ENCODE measurements at regions not wholly inside any gene's neighbourhood (a gene's known extent, or its start where the extent isn't known, plus 50 kb on each side); places are given as distances from the start of the nearest gene placed in this dataset.

DNA sequence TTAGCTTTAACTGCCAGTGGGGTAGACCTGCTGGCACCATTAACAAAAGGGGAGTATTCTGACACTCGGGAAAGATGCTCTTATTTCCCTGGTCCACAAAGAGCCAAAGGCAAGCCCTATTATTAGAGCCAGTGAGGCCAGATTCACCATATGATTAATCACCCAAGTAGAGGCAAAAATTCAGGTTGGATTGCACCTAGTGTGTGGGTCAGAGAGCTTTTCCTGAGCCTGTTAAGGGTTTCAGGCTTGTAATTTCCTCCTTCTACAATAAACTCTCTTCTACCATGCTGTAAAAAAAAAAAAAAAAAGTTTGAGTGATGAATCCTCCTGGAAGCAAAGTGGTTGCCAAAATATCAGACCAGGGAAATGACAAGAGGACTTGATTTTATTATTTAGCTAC lies 163.5 kb downstream of the MBL2 start:
- DNase-seq (no peak), ATAC-seq (no peak)

DNA sequence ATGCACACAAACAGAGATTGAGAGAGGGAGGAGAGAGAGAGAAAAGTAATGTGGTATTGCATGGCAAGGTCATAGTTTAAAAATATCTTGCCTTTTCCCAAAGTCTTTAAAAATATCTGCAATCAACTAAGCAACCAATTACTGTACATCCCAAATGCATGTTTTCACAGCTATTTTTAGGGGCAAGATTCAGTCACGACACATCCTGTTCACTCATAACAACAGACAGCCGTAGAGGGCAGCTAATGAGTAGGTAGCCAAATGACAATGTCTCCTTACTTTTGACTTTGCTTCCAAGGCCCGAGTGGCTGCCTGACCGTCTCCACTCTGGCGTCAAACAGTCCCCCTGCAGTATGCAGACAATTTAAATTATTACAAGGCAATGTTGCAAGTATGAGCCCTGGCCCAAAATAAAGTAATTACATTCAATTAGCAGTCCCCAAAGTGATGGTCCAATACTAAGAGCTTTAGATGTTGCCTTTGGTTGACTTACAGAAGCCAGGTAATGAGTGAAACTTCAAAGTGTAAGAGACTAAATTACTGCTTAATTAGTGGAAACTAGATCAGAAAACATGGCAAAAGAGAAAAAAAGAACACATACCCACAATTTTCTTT lies 162.9 kb downstream of the MBL2 start:
- DNase-seq (no peak), ATAC-seq (no peak)

- ATAC-seq (no peak), DNase-seq (no peak)
Measured at GRCh38 chr10:52615331-52615730, 157.3 kb downstream of the MBL2 start.

GRCh38 chr10:52615756-52616394 lies 156.7 kb downstream of the MBL2 start:
- ATAC-seq (no peak), DNase-seq (no peak)

DNA sequence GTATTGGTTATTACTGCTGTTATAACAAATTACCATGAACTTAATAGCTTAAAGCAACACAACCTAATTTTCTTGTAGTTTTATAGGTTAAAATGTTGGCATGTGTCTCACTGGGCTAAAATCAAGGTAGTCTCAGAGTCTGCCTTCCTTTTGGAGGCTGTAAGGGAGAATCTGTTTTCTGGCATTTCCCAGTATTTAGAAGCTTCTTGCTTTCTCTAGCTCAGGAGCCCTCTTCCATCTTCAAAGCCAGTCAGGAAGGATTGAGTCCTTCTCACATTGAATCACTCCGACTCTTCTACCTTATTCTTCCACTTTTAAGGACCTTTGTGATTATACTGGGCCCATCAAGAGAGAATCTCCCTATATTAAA lies 156.2 kb downstream of the MBL2 start:
- ATAC-seq (no peak), DNase-seq (no peak)

- no peak for DNase-seq
- no peak for ATAC-seq
Measured at GRCh38 chr10:52617346-52617745, 155.2 kb downstream of the MBL2 start.

DNA sequence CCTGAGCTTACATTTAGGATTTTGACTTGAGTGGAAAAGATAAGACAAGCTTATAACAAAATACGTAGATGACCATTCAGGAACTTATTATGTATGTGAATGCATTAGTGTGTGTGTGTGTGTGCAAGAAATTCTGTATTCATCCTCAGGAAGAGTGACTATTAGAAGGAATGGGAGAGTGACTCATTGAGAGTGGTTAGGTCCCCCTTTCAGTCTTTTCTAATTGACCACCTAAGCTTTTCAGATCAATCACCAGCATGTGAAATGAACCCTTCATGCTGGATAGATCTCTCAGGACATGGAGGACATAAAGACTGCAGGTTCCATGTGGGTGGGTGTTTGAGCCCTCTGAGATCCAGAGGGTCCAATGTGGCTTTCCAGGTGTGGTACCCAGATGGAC lies 153.5 kb downstream of the MBL2 start:
- ATAC-seq (no peak), DNase-seq (no peak)

DNA sequence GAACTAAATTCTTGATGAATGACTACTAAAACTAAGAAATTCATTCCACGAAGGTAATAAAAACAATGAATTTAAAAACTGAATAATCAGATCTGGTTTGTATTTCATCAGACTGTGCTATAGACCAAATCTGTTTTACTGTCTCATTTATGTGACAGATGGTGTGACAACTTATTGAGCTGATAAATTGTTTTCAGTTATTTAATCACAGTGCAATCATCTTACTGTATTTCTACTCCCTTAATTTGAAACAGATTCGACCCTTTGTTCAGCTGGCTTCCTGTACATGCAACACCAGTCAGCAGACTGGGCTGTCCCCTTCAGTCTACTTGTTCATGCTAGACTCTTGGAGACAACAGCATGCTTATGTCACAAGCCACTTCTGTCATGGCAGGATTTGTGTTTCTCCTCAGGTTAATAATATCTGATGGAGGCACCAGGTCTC lies 150.9 kb downstream of the MBL2 start:
- ATAC-seq (no peak), DNase-seq (no peak)

DNA sequence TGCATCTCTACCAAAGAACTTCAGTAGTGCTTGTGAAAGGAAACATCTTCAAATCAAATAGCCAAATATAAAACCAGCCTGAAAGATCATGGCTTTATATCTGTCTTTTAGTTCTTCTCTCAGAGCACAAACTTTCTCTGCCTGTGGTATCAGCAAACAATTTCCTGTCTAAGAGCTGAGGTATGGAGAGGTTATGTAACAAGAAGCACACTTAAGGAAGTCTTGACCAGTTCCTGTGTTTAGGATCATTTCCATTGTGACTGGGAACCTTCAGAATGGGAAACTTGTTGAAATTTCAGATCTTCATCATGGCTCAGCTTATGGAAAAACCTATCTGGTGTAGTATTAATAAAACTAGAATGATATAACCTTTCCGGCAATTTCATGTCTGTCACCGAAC lies 148.8 kb downstream of the MBL2 start:
- ATAC-seq (no peak), DNase-seq (no peak)

GRCh38 chr10:52627279-52627678 lies 145.3 kb downstream of the MBL2 start:
- DNase-seq: no peak

DNA sequence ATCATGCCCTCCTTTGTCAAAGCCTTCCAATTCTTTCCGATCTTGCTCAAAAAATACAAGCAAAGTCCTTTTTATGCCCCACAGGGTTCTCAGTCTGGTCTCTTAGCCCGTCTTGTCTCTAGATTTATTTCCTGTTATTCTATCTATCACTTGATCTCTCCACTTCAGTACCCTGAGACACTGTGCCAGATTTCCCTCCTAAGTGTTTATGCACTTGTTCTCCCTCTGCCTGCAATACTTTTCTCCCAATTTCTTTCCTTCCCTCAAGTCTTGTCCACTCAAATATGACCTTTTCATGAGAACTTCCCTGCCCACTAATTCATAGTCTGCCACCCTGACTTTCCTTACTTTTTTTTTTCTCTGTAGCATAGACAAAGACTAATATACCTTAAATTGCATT lies 141.4 kb downstream of the MBL2 start:
- DNase-seq (no peak), ATAC-seq (no peak)

More at GRCh38 chr10:52627279-52627678, 145.3 kb downstream of the MBL2 start:
- no peak for ATAC-seq

GRCh38 chr10:52631648-52632047 lies 140.9 kb downstream of the MBL2 start:
- DNase-seq (no peak), ATAC-seq (no peak)

GRCh38 chr10:52632591-52632990 lies 140.0 kb downstream of the MBL2 start:
- no peak for ATAC-seq
- DNase-seq: no peak

GRCh38 chr10:52633266-52633665 lies 139.3 kb downstream of the MBL2 start:
- DNase-seq: no peak

DNA sequence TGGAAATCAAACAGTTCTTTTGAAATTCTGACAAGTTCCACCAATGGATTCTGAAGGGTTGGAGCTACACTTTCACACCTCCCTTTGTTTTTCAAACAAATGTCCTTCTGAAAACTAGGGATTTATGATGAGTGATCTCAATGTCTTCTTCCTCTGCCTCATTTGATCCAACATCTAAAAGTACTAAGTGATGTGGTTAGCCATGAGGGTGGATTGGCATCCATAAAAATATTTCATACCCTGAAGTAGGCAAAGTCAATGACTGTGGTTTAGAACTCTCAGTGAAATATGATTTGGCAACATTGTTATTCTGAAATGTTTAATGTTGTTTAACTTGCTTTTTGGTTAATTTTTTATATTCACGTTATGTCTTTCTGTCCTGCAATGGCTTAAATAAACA lies 136.9 kb downstream of the MBL2 start:
- DNase-seq (no peak), ATAC-seq (no peak)

More at GRCh38 chr10:52633266-52633665, 139.3 kb downstream of the MBL2 start:
- ATAC-seq: no peak

DNA sequence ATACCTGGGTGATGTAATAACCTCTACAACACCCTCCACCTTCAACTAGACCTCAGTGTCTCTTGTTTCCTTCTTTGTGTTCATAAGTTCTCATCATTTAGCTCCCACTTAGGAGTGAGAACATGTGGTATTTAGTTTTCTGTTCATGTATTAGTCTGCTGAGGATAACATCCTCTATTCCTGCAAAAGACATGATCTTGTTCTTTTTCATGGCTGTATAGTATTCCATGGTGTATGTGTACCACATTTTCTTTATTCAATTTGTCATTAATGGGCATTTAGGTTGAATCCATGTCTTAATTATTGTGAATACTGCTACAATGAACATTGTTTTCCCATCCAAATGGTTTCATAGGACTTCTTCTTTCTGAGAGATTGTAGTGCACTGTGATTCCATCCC lies 135.7 kb downstream of the MBL2 start:
- DNase-seq: no peak
- ATAC-seq: no peak

- DNase-seq: no peak
- ATAC-seq: no peak
Measured at GRCh38 chr10:52637592-52637991, 135.0 kb downstream of the MBL2 start.

GRCh38 chr10:52639652-52640051 lies 132.9 kb downstream of the MBL2 start:
- ATAC-seq (no peak), DNase-seq (no peak)

DNA sequence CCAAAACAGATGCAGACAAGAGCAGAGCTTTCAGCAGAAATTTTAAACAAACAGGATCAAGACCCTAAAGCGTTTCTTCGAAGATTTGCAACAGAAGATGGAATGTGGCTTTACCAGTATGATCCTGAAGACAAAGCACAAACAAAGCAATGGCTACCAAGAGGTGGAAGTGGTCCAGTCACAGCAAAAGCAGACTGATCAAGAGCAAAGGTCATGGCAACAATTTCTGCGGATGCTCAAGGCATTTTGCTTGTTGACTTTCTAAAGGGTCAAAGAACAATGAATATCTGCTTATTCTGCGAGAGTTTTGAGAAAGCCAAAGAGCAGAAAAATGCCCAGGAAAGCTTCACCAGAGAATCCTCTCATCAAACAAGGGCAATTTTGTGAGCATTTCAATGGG lies 130.4 kb downstream of the MBL2 start:
- ATAC-seq (no peak), DNase-seq (no peak)

- no peak for ATAC-seq
- DNase-seq: peak; percentile 21
Measured at GRCh38 chr10:52644373-52645186, 128.0 kb downstream of the MBL2 start.

- no peak for ATAC-seq
- no peak for DNase-seq
Measured at GRCh38 chr10:52645187-52645758, 127.3 kb downstream of the MBL2 start.

GRCh38 chr10:52649511-52649910 lies 123.1 kb downstream of the MBL2 start:
- no peak for ATAC-seq
- no peak for DNase-seq

DNA sequence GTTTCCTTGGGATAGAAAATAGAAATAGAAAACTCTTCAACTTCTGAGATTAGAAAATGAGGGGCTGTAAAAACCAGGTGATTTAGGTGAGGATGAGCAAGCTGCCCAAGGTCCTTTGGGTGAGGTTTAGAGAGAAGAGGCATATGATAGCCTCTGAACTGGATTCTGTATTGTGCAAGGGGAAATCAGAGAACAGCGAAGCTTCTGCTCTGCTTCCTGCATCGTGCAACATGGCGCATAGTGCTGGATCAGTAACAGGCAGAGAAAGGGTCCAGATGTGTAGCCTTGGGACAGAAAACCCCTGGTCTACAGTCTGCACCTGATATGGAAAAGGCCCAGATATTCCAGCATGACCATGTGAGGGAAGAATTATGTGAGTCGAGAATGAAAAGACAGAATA lies 121.7 kb downstream of the MBL2 start:
- DNase-seq: no peak
- no peak for ATAC-seq

Data from stimulated activated naive CD8-positive, alpha-beta T cell treated with anti-CD3 and anti-CD28 coated beads, Interleukin-15, Interleukin-2, amounts not matched to agents 100 U/mL and 50 U/mL, for 24 hours (primary cell).